GM12878 (cell line): ENCODE measurements at regions not wholly inside any gene's neighbourhood (a gene's known extent, or its start where the extent isn't known, plus 50 kb on each side); places are given as distances from the start of the nearest gene placed in this dataset.

Experiments
- BCL11A ChIP-seq: IDR thresholded peaks from 2 replicates; pipeline ENCODE4 v1.6.1; 2011; ENCODE audit warnings: low read depth, low read length
- BCLAF1 ChIP-seq: fragments of 450-650 bp; IDR thresholded peaks from 2 replicates; pipeline ENCODE4 v1.6.1; 2017; ENCODE audit warnings: antibody characterized with exemption, mild to moderate bottlenecking, moderate library complexity
- CREM ChIP-seq: IDR thresholded peaks from 2 replicates; pipeline ENCODE4 v1.6.1; 2014; ENCODE audit warnings: antibody characterized with exemption, low read depth
- POLR2A ChIP-seq: IDR thresholded peaks from 2 replicates; pipeline ENCODE4 v1.6.1; 2011; ENCODE audit warnings: low read depth, mild to moderate bottlenecking, low read length
- USF1 ChIP-seq: IDR thresholded peaks from 2 replicates; pipeline ENCODE4 v1.6.1; 2011; ENCODE audit warnings: borderline replicate concordance, low read depth, mild to moderate bottlenecking, moderate library complexity, mixed read lengths, low read length; ENCODE audit not compliant: insufficient read depth; ENCODE audit errors: extremely low read length
- ZNF687 ChIP-seq: fragments of 450-650 bp; IDR thresholded peaks from 2 replicates; pipeline ENCODE4 v1.6.1; 2017; ENCODE audit warnings: mild to moderate bottlenecking, moderate library complexity

GRCh38 chr20:7147220-7147601, 379.7 kb downstream of the BMP2 start (continued):
- TF ChIP-seq BCLAF1 (no peak), POLR2A (no peak), ZNF687 (no peak), USF1 (no peak), BCL11A (no peak), CREM (no peak)
- TF ChIP-seq, all 136 proteins: peak for 0
